ENCODE measurements at regions not wholly inside any gene's neighbourhood (a gene's known extent, or its start where the extent isn't known, plus 50 kb on each side); places are given as distances from the start of the nearest gene placed in this dataset.

- Histone ChIP-seq H3K4me3 (replicated peaks in 1 of 3) (no peak overlapping the region), H3K9me3 (no peaks in the 10 kb centered on the region), H3K4me1 (peaks cover 5 to 7% of the 10 kb centered on the region in 2 donors), H3K36me3 (no peaks in the 10 kb centered on the region), H3K27ac (no peak overlapping the region), H3K27me3 (no peaks in the 10 kb centered on the region)
- intact Hi-C loops (cut with DNase I): no loop called here
- DNase-seq: no peak
- no peak for TF ChIP-seq CTCF (IDR thresholded peaks at IDR 0.05)
- TF ChIP-seq POLR2A (IDR thresholded peaks at IDR 0.05): no peak
- 79 to 93% methylated on average over 1 of the region's 1 CpG for WGBS, 2 donors
Measured at GRCh38 chr4:40698733-40699132, 51.0 kb upstream of the NSUN7 start.

GRCh38 chr4:40699648-40700047, 50.1 kb upstream of the NSUN7 start:
- intact Hi-C loops (cut with DNase I): loop anchor here (10.0 kb wide), 1 partner anchor 65 kb away; no protein-coding TSS in a partner anchor
- WGBS, 2 donors: 89 to 92% methylated on average over 5 of the region's 5 CpGs
- TF ChIP-seq POLR2A (IDR thresholded peaks at IDR 0.05) (no peak), CTCF (IDR thresholded peaks at IDR 0.05) (no peak)

More at GRCh38 chr4:40699648-40700047, 50.1 kb upstream of the NSUN7 start:
- Histone ChIP-seq H3K36me3 (no peaks in the 10 kb centered on the region), H3K4me1 (peaks cover 5 to 7% of the 10 kb centered on the region in 2 donors), H3K4me3 (replicated peaks in 1 of 3) (no peak overlapping the region), H3K27me3 (no peaks in the 10 kb centered on the region), H3K27ac (no peak overlapping the region), H3K9me3 (no peaks in the 10 kb centered on the region)
- no peak for DNase-seq
